Right lobe of liver (tissue), 4 donors: ENCODE measurements at regions not wholly inside any gene's neighbourhood (a gene's known extent, or its start where the extent isn't known, plus 50 kb on each side); places are given as distances from the start of the nearest gene placed in this dataset.

Experiments used
- CTCF ChIP-seq, 4 donors: fragments of 200-600 bp in 3 of 4; fragments of 450-650 bp in 1 of 4; IDR thresholded peaks; one replicate each; pipeline versions ENCODE4 v1.5.1 to v1.8.0; 2016 to 2022; ENCODE audit warnings: antibody characterized with exemption in 4 of 4, mild to moderate bottlenecking in 2 of 4
- POLR2A ChIP-seq: fragments of 450-650 bp; IDR thresholded peaks from one replicate; pipeline ENCODE4 v1.6.1; 2017; ENCODE audit warnings: antibody characterized with exemption, mild to moderate bottlenecking
- donor health status: DM: no; HTN: no; CAD: no.
- donor health status: DM: no; HTN: no; CAD: no.
- donor health status: DM: no; HTN: yes; CAD: no.

- no peak for TF ChIP-seq CTCF (IDR thresholded peaks at IDR 0.05)
- no peak for TF ChIP-seq POLR2A
Observed at GRCh38 chr9:88783711-88784083, 207.6 kb upstream of the S1PR3 start.
